Panc1 (cell line): ENCODE measurements at regions not wholly inside any gene's neighbourhood (a gene's known extent, or its start where the extent isn't known, plus 50 kb on each side); places are given as distances from the start of the nearest gene placed in this dataset.
"Not testable (repeated sequence)": the region's sequence is repeated elsewhere in the genome, so short reads cannot be mapped to it uniquely, and the experiment has no call there.

Experiments used
- CTCF ChIP-seq: fragments of 450-650 bp; IDR thresholded peaks from 2 replicates; pipeline ENCODE4 v1.5.1; 2017; ENCODE audit warnings: mild to moderate bottlenecking
- POLR2AphosphoS5 ChIP-seq: IDR thresholded peaks from 2 replicates; pipeline ENCODE4 v1.6.1; 2012; ENCODE audit warnings: mild to moderate bottlenecking, low read depth, low read length, moderate library complexity
- REST ChIP-seq, 2 experiments: IDR thresholded peaks; 2 replicates each; pipeline ENCODE4 v1.6.1; 2011 to 2012; ENCODE audit warnings: low read depth in 2 of 2, control low read depth in 1 of 2, low read length in 1 of 2, mild to moderate bottlenecking in 1 of 2, moderate library complexity in 1 of 2; ENCODE audit not compliant: insufficient read depth in 1 of 2
- SIN3A ChIP-seq: IDR thresholded peaks from 2 replicates; pipeline ENCODE4 v1.6.1; 2012; ENCODE audit warnings: low read depth, mild to moderate bottlenecking, low read length, moderate library complexity, borderline replicate concordance; ENCODE audit not compliant: insufficient read depth
- TCF7L2 ChIP-seq: IDR thresholded peaks from 2 replicates; pipeline ENCODE4 v1.6.1; 2011; ENCODE audit warnings: mild to moderate bottlenecking, low read depth, low read length, inconsistent platforms

DNA sequence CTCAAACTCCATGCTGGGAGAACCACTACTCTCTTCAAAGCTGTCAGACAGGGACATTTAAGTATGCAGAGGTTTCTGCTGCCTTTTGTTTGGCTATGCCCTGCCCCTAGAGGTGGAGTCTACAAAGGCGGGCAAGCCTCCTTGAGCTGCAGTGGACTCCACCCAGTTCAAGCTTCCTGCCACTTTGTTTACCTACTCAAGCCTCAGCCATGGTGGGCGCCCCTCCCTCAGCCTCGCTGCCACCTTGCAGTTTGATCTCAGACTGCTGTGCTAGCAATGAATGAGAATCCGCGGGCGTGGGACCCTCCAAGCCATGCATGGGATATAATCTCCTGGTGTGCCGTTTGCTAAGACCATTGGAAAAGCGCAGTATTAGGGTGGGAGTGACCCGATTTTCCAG is 230.0 kb downstream of the TMA16 start:
- TF ChIP-seq POLR2AphosphoS5; CTCF; SIN3A; REST (IDR thresholded peaks at IDR 0.05; ENCODE audit: insufficient read depth in 1 of 2, low read depth in 2 of 2, low read length in 1 of 2); TCF7L2: not testable (repeated sequence)
